ENCODE measurements at regions not wholly inside any gene's neighbourhood (a gene's known extent, or its start where the extent isn't known, plus 50 kb on each side); places are given as distances from the start of the nearest gene placed in this dataset.
"Not testable (repeated sequence)": the region's sequence is repeated elsewhere in the genome, so short reads cannot be mapped to it uniquely, and the experiment has no call there.

- Histone ChIP-seq H3K4me3 (ENCODE audit: low read length) (no peak overlapping the region), H3K27ac (ENCODE audit: low read length) (no peak overlapping the region), H3K27me3 (ENCODE audit: control insufficient read depth, insufficient read depth, low read length) (no peaks in the 10 kb centered on the region), H3K4me1 (ENCODE audit: control insufficient read depth, insufficient read depth, low read length) (no peaks in the 10 kb centered on the region), H3K9me3 (ENCODE audit: control insufficient read depth, insufficient read depth, low read length) (no peaks in the 10 kb centered on the region), H3K36me3 (ENCODE audit: control insufficient read depth, insufficient read depth, low read length) (no peaks in the 10 kb centered on the region)
- WGBS (ENCODE audit: insufficient coverage, insufficient read length), result no CpG with 5 or more reads among the region's 4 CpGs
- DNase-seq (ENCODE audit: low read depth, low spot score), result peak; percentile 20
These were observed 475.4 kb upstream of the NR5A2 start for GRCh38 chr1:199551967-199552565.

GRCh38 chr1:199553104-199553503, 474.4 kb upstream of the NR5A2 start:
- no peaks in the 10 kb centered on the region for H3K9me3 ChIP-seq (ENCODE audit: control insufficient read depth, insufficient read depth, low read length)
- no CpG with 5 or more reads among the region's 1 CpG for WGBS (ENCODE audit: insufficient coverage, insufficient read length)
- no peak for DNase-seq (ENCODE audit: low read depth, low spot score)
- no peaks in the 10 kb centered on the region for H3K36me3 ChIP-seq (ENCODE audit: control insufficient read depth, insufficient read depth, low read length)
- no peak overlapping the region for H3K4me3 ChIP-seq (ENCODE audit: low read length)
- no peaks in the 10 kb centered on the region for H3K4me1 ChIP-seq (ENCODE audit: control insufficient read depth, insufficient read depth, low read length)
- no peaks in the 10 kb centered on the region for H3K27me3 ChIP-seq (ENCODE audit: control insufficient read depth, insufficient read depth, low read length)
- H3K27ac ChIP-seq (ENCODE audit: low read length), result no peak overlapping the region

- no peak for DNase-seq (ENCODE audit: low read depth, low spot score)
- Histone ChIP-seq H3K27me3 (ENCODE audit: control insufficient read depth, insufficient read depth, low read length) (no peaks in the 10 kb centered on the region), H3K36me3 (ENCODE audit: control insufficient read depth, insufficient read depth, low read length) (no peaks in the 10 kb centered on the region), H3K4me3 (ENCODE audit: low read length) (no peak overlapping the region), H3K27ac (ENCODE audit: low read length) (no peak overlapping the region), H3K4me1 (ENCODE audit: control insufficient read depth, insufficient read depth, low read length) (no peaks in the 10 kb centered on the region), H3K9me3 (ENCODE audit: control insufficient read depth, insufficient read depth, low read length) (no peaks in the 10 kb centered on the region)
- no CpG with 5 or more reads among the region's 2 CpGs for WGBS (ENCODE audit: insufficient coverage, insufficient read length)
These were observed 466.2 kb upstream of the NR5A2 start for GRCh38 chr1:199561334-199561733.

GRCh38 chr1:199573047-199573446, 454.5 kb upstream of the NR5A2 start:
- Histone ChIP-seq H3K4me1 (ENCODE audit: control insufficient read depth, insufficient read depth, low read length) (no peaks in the 10 kb centered on the region), H3K9me3 (ENCODE audit: control insufficient read depth, insufficient read depth, low read length) (no peaks in the 10 kb centered on the region), H3K4me3 (ENCODE audit: low read length) (no peak overlapping the region), H3K36me3 (ENCODE audit: control insufficient read depth, insufficient read depth, low read length) (no peaks in the 10 kb centered on the region), H3K27ac (ENCODE audit: low read length) (no peak overlapping the region), H3K27me3 (ENCODE audit: control insufficient read depth, insufficient read depth, low read length) (no peaks in the 10 kb centered on the region)
- WGBS (ENCODE audit: insufficient coverage, insufficient read length), result no CpG with 5 or more reads among the region's 5 CpGs
- no peak for DNase-seq (ENCODE audit: low read depth, low spot score)

GRCh38 chr1:199574950-199575349, 452.6 kb upstream of the NR5A2 start:
- no peaks in the 10 kb centered on the region for H3K27me3 ChIP-seq (ENCODE audit: control insufficient read depth, insufficient read depth, low read length)
- no peaks in the 10 kb centered on the region for H3K4me1 ChIP-seq (ENCODE audit: control insufficient read depth, insufficient read depth, low read length)
- H3K36me3 ChIP-seq (ENCODE audit: control insufficient read depth, insufficient read depth, low read length), result no peaks in the 10 kb centered on the region
- DNase-seq (ENCODE audit: low read depth, low spot score), result no peak
- H3K27ac ChIP-seq (ENCODE audit: low read length), result no peak overlapping the region
- H3K9me3 ChIP-seq (ENCODE audit: control insufficient read depth, insufficient read depth, low read length), result no peaks in the 10 kb centered on the region
- no CpG with 5 or more reads among the region's 2 CpGs for WGBS (ENCODE audit: insufficient coverage, insufficient read length)
- H3K4me3 ChIP-seq (ENCODE audit: low read length), result no peak overlapping the region

GRCh38 chr1:199580300-199580699, 447.2 kb upstream of the NR5A2 start:
- H3K9me3 ChIP-seq (ENCODE audit: control insufficient read depth, insufficient read depth, low read length), result no peaks in the 10 kb centered on the region
- H3K4me1 ChIP-seq (ENCODE audit: control insufficient read depth, insufficient read depth, low read length), result no peaks in the 10 kb centered on the region
- DNase-seq (ENCODE audit: low read depth, low spot score), result no peak
- H3K4me3 ChIP-seq (ENCODE audit: low read length), result no peak overlapping the region
- no peaks in the 10 kb centered on the region for H3K36me3 ChIP-seq (ENCODE audit: control insufficient read depth, insufficient read depth, low read length)
- H3K27me3 ChIP-seq (ENCODE audit: control insufficient read depth, insufficient read depth, low read length), result no peaks in the 10 kb centered on the region
- H3K27ac ChIP-seq (ENCODE audit: low read length), result no peak overlapping the region
- no CpG with 5 or more reads among the region's 3 CpGs for WGBS (ENCODE audit: insufficient coverage, insufficient read length)

GRCh38 chr1:199585392-199585791, 442.1 kb upstream of the NR5A2 start:
- no peak overlapping the region for H3K27ac ChIP-seq (ENCODE audit: low read length)
- H3K27me3 ChIP-seq (ENCODE audit: control insufficient read depth, insufficient read depth, low read length), result no peaks in the 10 kb centered on the region
- no peaks in the 10 kb centered on the region for H3K36me3 ChIP-seq (ENCODE audit: control insufficient read depth, insufficient read depth, low read length)
- no peak for DNase-seq (ENCODE audit: low read depth, low spot score)
- no peaks in the 10 kb centered on the region for H3K9me3 ChIP-seq (ENCODE audit: control insufficient read depth, insufficient read depth, low read length)
- H3K4me3 ChIP-seq (ENCODE audit: low read length), result no peak overlapping the region
- H3K4me1 ChIP-seq (ENCODE audit: control insufficient read depth, insufficient read depth, low read length), result no peaks in the 10 kb centered on the region

GRCh38 chr1:199590708-199591107, 436.8 kb upstream of the NR5A2 start:
- Histone ChIP-seq H3K9me3 (ENCODE audit: control insufficient read depth, insufficient read depth, low read length) (no peaks in the 10 kb centered on the region), H3K36me3 (ENCODE audit: control insufficient read depth, insufficient read depth, low read length) (no peaks in the 10 kb centered on the region), H3K27me3 (ENCODE audit: control insufficient read depth, insufficient read depth, low read length) (no peaks in the 10 kb centered on the region), H3K4me1 (ENCODE audit: control insufficient read depth, insufficient read depth, low read length) (no peaks in the 10 kb centered on the region), H3K4me3 (ENCODE audit: low read length) (no peak overlapping the region), H3K27ac (ENCODE audit: low read length) (no peak overlapping the region)
- no CpG with 5 or more reads among the region's 2 CpGs for WGBS (ENCODE audit: insufficient coverage, insufficient read length)
- DNase-seq (ENCODE audit: low read depth, low spot score), result no peak

GRCh38 chr1:199591468-199591867, 436.0 kb upstream of the NR5A2 start:
- no peak overlapping the region for H3K4me3 ChIP-seq (ENCODE audit: low read length)
- no peaks in the 10 kb centered on the region for H3K4me1 ChIP-seq (ENCODE audit: control insufficient read depth, insufficient read depth, low read length)
- H3K27me3 ChIP-seq (ENCODE audit: control insufficient read depth, insufficient read depth, low read length), result no peaks in the 10 kb centered on the region
- no peak overlapping the region for H3K27ac ChIP-seq (ENCODE audit: low read length)
- no peak for DNase-seq (ENCODE audit: low read depth, low spot score)
- H3K36me3 ChIP-seq (ENCODE audit: control insufficient read depth, insufficient read depth, low read length), result no peaks in the 10 kb centered on the region
- WGBS (ENCODE audit: insufficient coverage, insufficient read length), result no CpG with 5 or more reads among the region's 3 CpGs
- no peaks in the 10 kb centered on the region for H3K9me3 ChIP-seq (ENCODE audit: control insufficient read depth, insufficient read depth, low read length)

GRCh38 chr1:199593475-199593874, 434.0 kb upstream of the NR5A2 start:
- Histone ChIP-seq H3K27me3 (ENCODE audit: control insufficient read depth, insufficient read depth, low read length) (no peaks in the 10 kb centered on the region), H3K9me3 (ENCODE audit: control insufficient read depth, insufficient read depth, low read length) (no peaks in the 10 kb centered on the region), H3K36me3 (ENCODE audit: control insufficient read depth, insufficient read depth, low read length) (no peaks in the 10 kb centered on the region), H3K27ac (ENCODE audit: low read length) (no peak overlapping the region), H3K4me1 (ENCODE audit: control insufficient read depth, insufficient read depth, low read length) (no peaks in the 10 kb centered on the region), H3K4me3 (ENCODE audit: low read length) (no peak overlapping the region)
- no peak for DNase-seq (ENCODE audit: low read depth, low spot score)
- WGBS (ENCODE audit: insufficient coverage, insufficient read length), result no CpG with 5 or more reads among the region's 6 CpGs

- not testable (repeated sequence) for H3K4me3 ChIP-seq (ENCODE audit: low read length); DNase-seq (ENCODE audit: low read depth, low spot score); H3K36me3 ChIP-seq (ENCODE audit: control insufficient read depth, insufficient read depth, low read length); H3K27ac ChIP-seq (ENCODE audit: low read length); H3K27me3 ChIP-seq (ENCODE audit: control insufficient read depth, insufficient read depth, low read length); H3K9me3 ChIP-seq (ENCODE audit: control insufficient read depth, insufficient read depth, low read length); H3K4me1 ChIP-seq (ENCODE audit: control insufficient read depth, insufficient read depth, low read length)
- no CpG with 5 or more reads among the region's 2 CpGs for WGBS (ENCODE audit: insufficient coverage, insufficient read length)
These were observed 431.1 kb upstream of the NR5A2 start for GRCh38 chr1:199596448-199596847.
